Loucy (cell line): ENCODE measurements at regions not wholly inside any gene's neighbourhood (a gene's known extent, or its start where the extent isn't known, plus 50 kb on each side); places are given as distances from the start of the nearest gene placed in this dataset.

ENCODE experiments used
- H2AFZ ChIP-seq: fragments of 200-600 bp; sonication (generic); 2 replicates; pipeline ENCODE4 v1.6.0; 2016; ENCODE audit warnings: antibody characterized with exemption, mild to moderate bottlenecking, low read length, moderate library complexity
- H3F3A ChIP-seq: fragments of 200-600 bp; 2 replicates; pipeline ENCODE4 v1.6.0; 2016; ENCODE audit warnings: antibody characterized with exemption, low read depth, mild to moderate bottlenecking
- H3K27me3 ChIP-seq: fragments of 200-600 bp; sonication (generic); 2 replicates; pipeline ENCODE4 v1.6.1; 2014; ENCODE audit warnings: low read length, mild to moderate bottlenecking; ENCODE audit not compliant: insufficient read depth, poor library complexity, severe bottlenecking
- H3K36me3 ChIP-seq: fragments of 200-600 bp; sonication (generic); 2 replicates; pipeline ENCODE4 v1.6.1; 2016; ENCODE audit warnings: low read length; ENCODE audit not compliant: insufficient read depth
- H3K4me1 ChIP-seq: fragments of 200-600 bp; sonication (generic); 2 replicates; pipeline ENCODE4 v1.5.1; 2014; ENCODE audit warnings: low read length, mild to moderate bottlenecking; ENCODE audit not compliant: insufficient read depth, poor library complexity, severe bottlenecking
- H3K4me2 ChIP-seq: fragments of 200-600 bp; sonication (generic); 2 replicates; pipeline ENCODE4 v1.6.0; 2014; ENCODE audit warnings: antibody characterized with exemption, low read length, low read depth, mild to moderate bottlenecking; ENCODE audit not compliant: poor library complexity, severe bottlenecking
- H3K4me3 ChIP-seq: fragments of 200-600 bp; sonication (generic); 2 replicates; pipeline ENCODE4 v1.5.1; 2014; ENCODE audit warnings: low read length, mild to moderate bottlenecking, mixed read lengths; ENCODE audit not compliant: poor library complexity, severe bottlenecking
- H3K79me2 ChIP-seq: fragments of 200-600 bp; sonication (generic); 2 replicates; pipeline ENCODE4 v1.6.1; 2014; ENCODE audit warnings: low read length; ENCODE audit not compliant: insufficient read depth
- H3K9ac ChIP-seq: fragments of 200-600 bp; sonication (generic); 2 replicates; pipeline ENCODE4 v1.6.0; 2014; ENCODE audit warnings: mild to moderate bottlenecking, low read depth, low read length, moderate library complexity; ENCODE audit not compliant: poor library complexity, severe bottlenecking
- H3K9me2 ChIP-seq: fragments of 200-600 bp; sonication (generic); replicated peaks from 2 replicates; pipeline ENCODE4 v1.6.1; 2016; ENCODE audit warnings: low read depth, low read length, mixed read lengths
- H3K9me3 ChIP-seq: fragments of 200-600 bp; sonication (generic); 2 replicates; pipeline ENCODE4 v1.6.1; 2014; ENCODE audit warnings: mild to moderate bottlenecking, antibody characterized with exemption, low read length, low read depth; ENCODE audit not compliant: insufficient read depth
- H4K20me1 ChIP-seq: fragments of 200-600 bp; sonication (generic); 2 replicates; pipeline ENCODE4 v1.6.0; 2014; ENCODE audit warnings: antibody characterized with exemption, low read length, mild to moderate bottlenecking; ENCODE audit not compliant: insufficient read depth, poor library complexity, severe bottlenecking
- CTCF ChIP-seq: fragments of 200-600 bp; sonication (generic); conservative IDR thresholded peaks from 2 replicates; pipeline ENCODE4 v1.5.1; 2014; ENCODE audit warnings: mild to moderate bottlenecking, antibody characterized with exemption, low read length
- EZH2phosphoT487 ChIP-seq: fragments of 200-600 bp; IDR thresholded peaks from 2 replicates; pipeline ENCODE4 v1.6.1; 2018; ENCODE audit warnings: antibody characterized with exemption, mild to moderate bottlenecking, moderate library complexity, borderline replicate concordance

DNA sequence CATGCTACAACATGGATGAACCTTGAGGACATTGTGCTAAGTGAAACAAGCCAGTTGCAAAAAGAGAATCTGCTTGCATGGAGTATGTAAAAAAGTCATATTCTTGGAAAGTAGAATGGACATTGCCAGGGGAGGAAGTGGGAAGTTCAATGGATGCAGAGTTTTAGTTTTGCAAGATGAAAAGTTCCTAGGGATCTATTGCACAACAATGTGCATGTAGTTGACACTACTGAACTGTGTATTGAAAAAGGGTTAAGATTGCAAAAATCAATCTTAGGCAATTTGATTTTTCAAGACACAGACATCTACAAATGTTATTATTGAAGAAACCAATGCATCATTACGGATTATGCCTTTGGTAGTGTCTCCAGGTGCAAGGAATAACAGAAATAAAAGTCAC lies 50.3 kb upstream of the MAGI3 start:
- H4K20me1 ChIP-seq: no peaks in the 10 kb centered on the region
- no peak overlapping the region for H3K4me2 ChIP-seq
- H3K79me2 ChIP-seq: no peaks in the 10 kb centered on the region
- H3K4me3 ChIP-seq: no peak overlapping the region
- H3F3A ChIP-seq: no peaks in the 10 kb centered on the region
- H3K9me3 ChIP-seq: no peaks in the 10 kb centered on the region
- H2AFZ ChIP-seq: no peak overlapping the region
- no peaks in the 10 kb centered on the region for H3K27me3 ChIP-seq
- no peak overlapping the region for H3K9ac ChIP-seq
- no peaks in the 10 kb centered on the region for H3K9me2 ChIP-seq
- TF ChIP-seq EZH2phosphoT487: no peak
- no peak for TF ChIP-seq CTCF
- no peaks in the 10 kb centered on the region for H3K36me3 ChIP-seq
- no peaks in the 10 kb centered on the region for H3K4me1 ChIP-seq
